OCI-M2 (cell line): ENCODE measurements at regions not wholly inside any gene's neighbourhood (a gene's known extent, or its start where the extent isn't known, plus 50 kb on each side); places are given as distances from the start of the nearest gene placed in this dataset.

Experiments used
- DNase-seq: peaks from one replicate; lab custom pipeline; 2025; ENCODE audit not compliant: unreplicated experiment; lab: John Stamatoyannopoulos, UW

DNA sequence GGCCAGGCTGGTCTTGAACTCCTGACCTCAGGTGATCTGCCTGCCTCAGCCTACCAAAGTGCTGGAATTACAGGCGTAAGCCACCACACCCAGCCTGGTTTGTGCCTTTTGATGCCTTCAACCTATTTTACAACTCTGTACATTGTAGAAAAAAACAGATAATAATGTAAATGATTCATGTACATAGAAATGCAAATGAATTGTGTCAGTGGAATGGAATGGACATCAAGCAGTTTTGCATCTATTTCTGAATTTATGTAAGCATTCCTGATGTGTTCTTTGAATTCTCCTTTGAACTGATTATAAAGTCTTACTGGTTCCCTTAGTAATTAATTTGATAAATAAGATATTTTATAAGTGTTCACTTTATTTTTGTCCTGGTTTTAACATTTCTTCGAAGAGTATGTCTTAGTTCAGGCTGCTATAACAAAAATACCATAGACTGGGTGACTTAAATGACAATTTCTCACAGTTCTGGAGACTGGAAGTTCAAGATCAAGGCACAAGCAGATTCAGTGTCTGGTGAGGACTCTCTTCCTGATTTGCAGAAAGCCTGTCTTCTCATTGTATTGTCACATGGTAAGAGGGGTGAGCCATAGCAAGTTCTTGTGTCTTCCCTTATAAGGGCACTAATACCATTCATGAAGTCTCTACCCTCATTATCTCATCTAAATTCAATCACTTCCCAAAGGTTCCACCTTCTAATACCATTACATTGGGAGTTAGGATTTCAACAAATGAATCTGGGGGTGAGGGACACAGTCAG is 162.2 kb upstream of the S100G start:
- DNase-seq = no peak

DNA sequence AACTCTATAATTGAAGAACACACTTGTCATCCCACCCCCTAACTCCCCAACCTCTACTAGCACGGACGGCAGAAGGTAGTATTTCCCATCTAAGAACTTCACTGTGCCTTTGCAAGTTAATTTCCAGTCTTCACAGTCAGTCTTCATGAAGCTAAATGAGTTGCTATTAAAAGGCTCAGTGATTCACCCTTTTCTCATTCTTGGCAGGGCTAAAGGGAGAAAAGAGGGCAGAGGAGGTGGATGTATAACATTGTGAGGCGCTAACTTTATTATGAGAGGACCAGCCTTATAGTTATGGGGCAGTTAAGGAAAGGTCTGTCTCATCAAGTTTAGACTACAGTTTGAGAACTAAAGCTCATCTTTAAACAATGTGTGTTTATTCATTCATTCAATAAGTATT is 161.0 kb upstream of the S100G start:
- DNase-seq = no peak

DNA sequence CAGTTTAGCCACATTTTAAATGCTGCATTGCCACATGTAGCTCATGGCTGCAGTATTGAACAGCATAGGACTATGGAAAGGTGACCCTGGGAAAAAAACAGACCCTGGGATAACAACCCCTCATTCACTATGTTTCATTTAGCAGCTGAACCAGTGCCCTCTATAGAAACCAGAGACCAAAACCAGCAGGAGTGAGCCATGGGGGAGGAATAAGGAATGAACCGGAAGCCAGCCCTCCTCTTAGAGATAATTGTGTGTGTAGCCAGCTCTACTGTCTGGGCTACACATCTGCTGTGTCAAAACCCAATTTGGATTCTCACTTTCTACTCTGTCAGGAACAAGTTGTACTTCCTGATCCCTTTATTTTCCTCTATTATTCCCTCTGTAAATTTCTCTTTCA is 158.5 kb upstream of the S100G start:
- DNase-seq = no peak

DNA sequence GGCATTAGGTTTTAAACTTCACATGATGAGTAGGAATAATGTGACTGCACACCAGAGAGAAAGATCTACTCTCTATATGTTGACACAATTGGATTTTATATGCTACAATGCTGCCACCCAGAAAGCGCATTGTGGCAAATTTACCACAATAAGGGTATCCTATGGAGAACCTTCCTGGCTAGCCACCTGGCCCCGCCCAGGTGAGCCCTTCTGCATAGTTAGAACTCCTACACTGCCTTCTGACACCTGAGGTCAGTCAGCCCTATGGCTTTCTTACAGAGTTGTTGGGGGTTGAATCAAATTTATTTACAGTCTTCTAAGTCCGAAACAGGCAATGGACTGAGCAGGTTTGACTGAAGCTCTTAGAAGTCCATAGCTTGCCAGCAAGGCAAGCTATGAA is 153.8 kb upstream of the S100G start:
- DNase-seq = no peak

DNA sequence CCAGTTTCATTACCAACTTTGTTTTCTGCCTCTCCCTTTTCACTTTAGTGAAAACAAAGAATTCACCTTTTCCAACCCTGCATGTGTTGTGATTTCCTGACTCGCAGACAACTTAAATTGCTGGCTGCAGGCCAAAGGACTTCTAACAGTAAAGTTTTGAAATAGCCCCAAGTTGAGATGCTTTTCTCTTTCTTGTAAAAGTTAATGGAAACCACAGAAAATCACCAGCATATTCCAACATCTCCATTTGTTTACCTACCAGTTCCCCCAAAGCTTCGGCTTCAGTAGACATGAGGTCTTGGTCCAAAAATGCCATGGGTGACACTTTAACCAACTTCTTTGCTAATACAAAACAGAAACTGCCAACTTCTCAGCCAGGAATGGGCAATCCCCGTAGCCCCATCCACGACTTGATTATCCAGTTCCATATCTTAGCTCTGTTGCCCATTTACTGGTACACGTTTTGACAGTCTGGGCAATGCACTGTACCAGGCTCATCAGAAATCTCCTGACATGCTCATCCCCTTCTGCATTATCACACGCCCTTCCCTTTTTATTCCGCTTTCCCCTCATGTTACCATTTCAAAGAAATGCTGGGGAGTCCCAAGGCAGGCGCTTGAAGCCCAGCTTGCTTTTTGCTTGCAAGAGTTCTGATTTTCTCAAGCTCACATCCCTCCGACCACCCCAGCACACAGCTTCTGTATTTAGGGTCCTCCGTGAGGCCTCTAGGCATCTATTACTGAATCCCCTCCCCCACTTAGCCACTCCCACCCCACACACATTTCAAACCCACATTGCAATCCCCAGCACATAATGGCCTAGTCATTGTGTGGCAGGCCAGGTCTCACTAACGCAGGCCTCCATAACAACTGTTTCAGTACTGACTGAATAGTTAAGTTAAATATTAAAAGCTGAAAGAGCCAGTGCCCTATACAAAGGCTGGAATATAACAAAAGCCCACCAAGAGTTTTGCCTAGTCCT is 137.9 kb upstream of the S100G start:
- DNase-seq = no peak

DNA sequence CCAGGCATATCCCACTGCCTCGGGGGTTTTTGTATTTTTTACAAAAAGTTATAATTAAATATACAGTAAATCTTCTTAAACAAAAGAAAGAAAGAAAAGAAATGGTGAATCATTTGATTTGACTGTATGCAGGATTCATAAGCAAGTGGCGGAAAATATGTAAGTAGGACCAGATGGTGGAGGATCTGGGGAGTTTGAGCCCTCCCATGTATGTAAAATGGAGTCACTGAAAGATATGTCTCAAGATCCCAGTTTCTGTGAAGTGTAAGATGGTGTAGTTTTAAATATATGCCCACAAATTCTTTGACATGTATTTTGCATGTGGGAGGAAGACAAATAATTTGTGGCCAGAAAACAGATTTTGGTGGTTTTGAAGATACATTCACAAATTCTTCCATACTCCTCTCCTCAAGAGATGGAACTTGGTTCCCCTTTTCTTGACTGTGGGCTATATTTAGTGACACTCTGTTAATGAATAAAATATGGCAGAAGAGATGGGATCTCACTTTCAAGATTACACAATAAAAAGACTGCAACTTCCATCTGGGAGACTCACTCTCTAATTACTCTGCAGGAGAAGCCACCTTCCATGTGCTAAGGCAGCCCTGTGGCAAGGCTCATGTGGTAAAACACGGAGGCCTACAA is 133.6 kb upstream of the S100G start:
- DNase-seq = no peak

DNA sequence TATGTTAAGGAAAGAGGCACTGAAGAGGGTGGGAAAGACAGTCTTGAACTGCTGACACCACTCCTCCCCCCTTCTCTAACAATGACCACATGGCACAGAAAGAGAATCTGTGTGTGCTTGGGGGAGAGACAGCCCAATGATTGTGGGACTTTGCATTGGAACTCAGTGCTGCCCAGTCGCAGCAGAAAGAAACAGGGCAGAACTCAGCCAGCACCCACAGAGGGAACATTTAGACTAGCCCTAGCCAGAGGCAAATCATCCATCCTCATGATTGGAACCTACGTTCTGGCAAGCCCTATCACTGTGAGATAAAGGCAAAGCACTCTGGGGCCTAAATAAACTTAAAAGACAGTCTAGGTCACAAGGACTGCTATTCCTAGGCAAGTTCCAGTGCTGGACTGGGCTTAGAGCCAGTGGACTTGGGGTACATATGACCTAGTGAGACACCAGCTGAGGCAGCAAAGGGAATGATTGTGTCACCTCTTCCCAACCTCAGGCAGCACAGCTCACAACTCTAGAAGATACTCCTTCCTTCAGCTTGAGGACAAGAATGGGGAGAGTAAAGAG is 132.8 kb upstream of the S100G start:
- no peak for DNase-seq

DNA sequence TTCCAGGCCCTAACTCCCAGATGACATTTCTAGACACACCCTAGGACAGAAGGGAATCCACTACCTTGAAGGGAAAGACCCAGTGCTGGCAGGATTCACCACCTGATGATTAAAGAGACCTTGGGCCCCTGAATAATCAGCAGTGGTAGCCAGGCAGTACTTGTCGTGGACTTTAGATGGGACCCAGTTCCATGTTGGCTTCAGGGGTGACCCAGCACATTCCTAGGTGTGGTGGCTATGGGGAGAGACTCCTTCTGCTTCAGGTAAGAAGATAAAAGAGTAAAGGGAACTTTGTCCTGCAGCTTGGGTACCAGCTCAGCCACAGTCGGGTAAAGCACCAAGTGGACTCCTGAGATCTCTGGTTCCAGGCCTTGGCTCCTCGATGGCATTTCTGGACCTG is 131.8 kb upstream of the S100G start:
- no peak for DNase-seq

DNA sequence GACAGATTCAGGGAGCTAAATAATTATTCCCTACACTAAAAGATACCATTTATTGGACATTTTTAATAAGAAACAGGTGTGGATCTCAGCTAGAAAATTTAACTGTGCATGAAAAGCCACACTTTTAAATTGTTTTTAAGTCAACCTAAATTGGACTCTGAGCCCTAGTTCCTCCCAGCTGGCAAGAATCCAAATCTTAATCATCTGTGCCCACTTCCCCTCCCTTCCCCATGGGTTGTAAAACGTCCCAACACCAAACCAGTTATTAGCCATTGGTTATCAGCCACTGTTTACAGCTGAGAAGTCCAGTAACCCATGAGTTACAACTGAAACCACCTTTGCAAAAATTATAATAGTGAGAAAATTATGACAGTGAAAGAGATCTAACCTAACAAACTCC is 125.6 kb upstream of the S100G start:
- DNase-seq = no peak

DNA sequence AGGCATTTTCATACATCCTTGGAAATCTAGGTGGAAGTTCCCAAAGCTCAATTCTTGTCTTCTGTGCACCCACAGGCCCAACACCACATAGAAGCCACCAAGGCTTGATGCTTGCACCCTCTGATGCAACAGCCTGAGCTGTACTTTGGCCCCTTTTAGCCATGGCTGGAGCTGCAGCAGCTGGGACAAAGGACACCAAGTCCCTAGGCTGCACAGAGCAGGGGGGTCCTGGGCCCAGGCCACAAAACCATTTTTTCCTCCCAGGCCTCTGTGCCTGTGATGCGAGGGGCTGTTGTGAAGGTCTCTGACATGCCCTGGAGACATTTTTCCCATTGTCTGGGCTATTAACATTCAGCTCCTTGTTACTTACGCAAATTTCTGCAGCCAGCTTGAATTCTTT is 124.0 kb upstream of the S100G start:
- DNase-seq = no peak

DNA sequence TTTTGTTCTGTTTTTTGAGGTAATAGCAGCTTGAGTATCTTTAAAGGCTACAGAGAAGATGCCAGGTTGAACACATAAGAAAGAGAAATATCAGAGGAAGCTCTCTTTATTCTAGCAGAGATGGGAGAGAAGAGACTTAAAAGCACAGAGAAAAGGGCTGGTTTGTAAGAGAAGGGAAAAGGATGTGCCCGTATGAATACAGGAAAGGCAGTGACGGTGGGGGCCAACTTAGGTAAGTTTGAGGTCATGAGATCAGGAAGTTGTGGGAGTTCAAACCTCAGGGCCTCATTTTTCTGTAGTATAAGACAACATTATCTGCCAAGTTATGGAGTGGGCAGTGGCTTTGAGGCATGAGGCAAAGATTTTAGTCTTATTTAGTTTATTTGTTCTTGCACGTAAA is 121.3 kb upstream of the S100G start:
- DNase-seq = no peak
